HCT116 (cell line): ENCODE measurements at regions not wholly inside any gene's neighbourhood (a gene's known extent, or its start where the extent isn't known, plus 50 kb on each side); places are given as distances from the start of the nearest gene placed in this dataset.

ENCODE experiments used
- ATAC-seq: fragments of 200-7000 bp; cut with Tn5 transposase; 2 replicates; pipeline ENCODE4 v1.9.1; 2020; ENCODE audit warnings: mild to moderate bottlenecking, moderate library complexity
- BruUV-seq: library from RNA; stranded (reverse); fragments of 400-500 nt; replicated peaks from 2 replicates; lab custom pipeline; 2021; lab: Mats Ljungman, UMichigan
- CTCF ChIA-PET: fragments of 300-600 bp; sonication (Branson Sonifier 250); formaldehyde crosslinking; loops from one replicate; lab custom pipeline; 2021; ENCODE audit warnings: antibody characterized with exemption; lab: Charles Lee
- POLR2A ChIA-PET: fragments of 300-600, 350-600 bp; sonication (Branson Sonifier 250); formaldehyde crosslinking; loops from one replicate; lab custom pipeline; 2021; ENCODE audit warnings: antibody characterized with exemption; lab: Charles Lee
- RAD21 ChIA-PET, 2 experiments: fragments of 300-600 bp; sonication (Branson Sonifier 250); formaldehyde crosslinking; loops; one replicate each; lab custom pipeline; 2023; ENCODE audit warnings: low total read pairs in 2 of 2; ENCODE audit not compliant: uncharacterized antibody in 2 of 2, unreplicated experiment in 2 of 2, low non-redundant PET in 1 of 2; lab: Charles Lee
- DNase-seq: peaks from one replicate; pipeline ENCODE4 v3.0.0-alpha.2; 2010; ENCODE audit warnings: low read depth, low spot score
- H2AFZ ChIP-seq: fragments of 200-600 bp; shearing (Covaris generic), sonication (generic); 2 replicates; pipeline ENCODE4 v1.6.1; 2017; ENCODE audit warnings: low read depth, mixed run types, mixed read lengths, antibody characterized with exemption, low read length; ENCODE audit not compliant: poor library complexity, severe bottlenecking
- H3K27ac ChIP-seq: 2 replicates; pipeline ENCODE4 v1.5.1; 2012; ENCODE audit warnings: low read depth, low read length
- H3K27me3 ChIP-seq: fragments of 200-600 bp; sonication (generic); 2 replicates; pipeline ENCODE4 v1.6.1; 2016; ENCODE audit warnings: mixed run types, low read length, mixed read lengths; ENCODE audit not compliant: insufficient read depth
- H3K36me3 ChIP-seq, 2 experiments: fragments of 200-500 bp in 1 of 2; fragments of 200-600 bp in 1 of 2; sonication (Bioruptor generic) in 1 of 2; sonication (generic) in 1 of 2; 2 replicates each; pipeline versions ENCODE4 v1.5.1 to v1.6.1; 2014 to 2016; ENCODE audit warnings: low read length in 2 of 2, inconsistent platforms in 1 of 2, mixed read lengths in 1 of 2, mixed run types in 1 of 2; ENCODE audit not compliant: insufficient read depth in 2 of 2, control insufficient read depth in 1 of 2
- H3K4me1 ChIP-seq, 2 experiments: fragments of 200-600 bp in 1 of 2; sonication (generic) in 1 of 2; 2 replicates each; pipeline versions ENCODE4 v1.5.1 to v1.6.1; 2012 to 2017; ENCODE audit warnings: low read length in 2 of 2, inconsistent platforms in 1 of 2, mild to moderate bottlenecking in 1 of 2, mixed read lengths in 1 of 2, mixed run types in 1 of 2, moderate library complexity in 1 of 2; ENCODE audit not compliant: insufficient read depth in 2 of 2, control insufficient read depth in 1 of 2
- H3K4me2 ChIP-seq: fragments of 200-600 bp; sonication (generic); 2 replicates; pipeline ENCODE4 v1.6.1; 2017; ENCODE audit warnings: mixed run types, low read length, mixed read lengths
- H3K4me3 ChIP-seq, 2 experiments: fragments of 200-600 bp in 1 of 2; sonication (generic) in 1 of 2; replicated peaks in 1 of 2; 2 replicates each; pipeline ENCODE4 v1.5.1; 2011 to 2016; ENCODE audit warnings: low read length in 2 of 2, control low read depth in 1 of 2, low read depth in 1 of 2, mild to moderate bottlenecking in 1 of 2, mixed read lengths in 1 of 2, mixed run types in 1 of 2
- H3K79me2 ChIP-seq: fragments of 200-600 bp; sonication (generic); 2 replicates; pipeline ENCODE4 v1.6.1; 2017; ENCODE audit warnings: mild to moderate bottlenecking, mixed run types, low read length, moderate library complexity, mixed read lengths; ENCODE audit not compliant: insufficient read depth
- H3K9ac ChIP-seq: fragments of 200-600 bp; sonication (generic); 2 replicates; pipeline ENCODE4 v1.6.1; 2016; ENCODE audit warnings: low read length, mixed read lengths
- H3K9me2 ChIP-seq: fragments of 200-600 bp; sonication (generic), shearing (Covaris generic); 2 replicates; pipeline ENCODE4 v1.6.1; 2017; ENCODE audit warnings: mixed run types, mild to moderate bottlenecking, moderate library complexity; ENCODE audit not compliant: insufficient read depth
- H3K9me3 ChIP-seq, 2 experiments: fragments of 200-500 bp in 1 of 2; fragments of 200-600 bp in 1 of 2; sonication (Bioruptor generic) in 1 of 2; sonication (generic) in 1 of 2; 2 replicates each; pipeline ENCODE4 v1.6.1; 2014 to 2017; ENCODE audit warnings: low read length in 2 of 2, mixed read lengths in 2 of 2, inconsistent platforms in 1 of 2, low read depth in 1 of 2, mild to moderate bottlenecking in 1 of 2, mixed run types in 1 of 2, moderate library complexity in 1 of 2; ENCODE audit not compliant: control insufficient read depth in 1 of 2, insufficient read depth in 1 of 2
- H4K20me1 ChIP-seq: fragments of 200-600 bp; sonication (generic), shearing (Covaris generic); 2 replicates; pipeline ENCODE4 v1.6.1; 2017; ENCODE audit warnings: mixed run types, mild to moderate bottlenecking, moderate library complexity; ENCODE audit not compliant: insufficient read depth
- ATF3 ChIP-seq: IDR thresholded peaks from 2 replicates; pipeline ENCODE4 v1.6.1; 2012
- EGR1 ChIP-seq: IDR thresholded peaks from 2 replicates; pipeline ENCODE4 v1.6.1; 2012; ENCODE audit warnings: low read depth
- JUND ChIP-seq: IDR thresholded peaks from 2 replicates; pipeline ENCODE4 v1.6.1; 2012
- POLR2A ChIP-seq: IDR thresholded peaks from 2 replicates; pipeline ENCODE4 v1.7.0; 2011; ENCODE audit warnings: borderline replicate concordance; ENCODE audit not compliant: insufficient read depth, insufficient read length; ENCODE audit errors: extremely low read depth
- POLR2AphosphoS5 ChIP-seq: IDR thresholded peaks from 2 replicates; pipeline ENCODE4 v1.6.1; 2011; ENCODE audit warnings: mild to moderate bottlenecking, low read depth, low read length, moderate library complexity
- RAD21 ChIP-seq: IDR thresholded peaks from 2 replicates; pipeline ENCODE4 v1.6.1; 2012; ENCODE audit warnings: low read depth, mild to moderate bottlenecking
- REST ChIP-seq: IDR thresholded peaks from 2 replicates; pipeline ENCODE4 v1.6.1; 2012; ENCODE audit warnings: low read depth
- ZBTB33 ChIP-seq: IDR thresholded peaks from 2 replicates; pipeline ENCODE4 v1.6.1; 2011; ENCODE audit warnings: mild to moderate bottlenecking, low read length, moderate library complexity; ENCODE audit not compliant: insufficient replicate concordance; ENCODE audit errors: extremely low read depth
- ZNF274 ChIP-seq: fragments of 200-500 bp; sonication (Bioruptor generic); IDR thresholded peaks from 2 replicates; pipeline ENCODE4 v1.6.1; 2014; ENCODE audit warnings: mild to moderate bottlenecking, low read depth, low read length, inconsistent platforms
- intact Hi-C: fragments of 100-400 bp; cut with micrococcal nuclease; formaldehyde crosslinking; loops from 2 replicates; pipeline ENCODE4 v1.10.0; 2022

GRCh38 chr10:2987185-2987768 is 80.1 kb upstream of the PFKP start:
- intact Hi-C loops = no loop called here
- no TSS peak for BruUV-seq

More at GRCh38 chr10:2987185-2987768, 80.1 kb upstream of the PFKP start:
- H3K27ac ChIP-seq = no peak overlapping the region
- H3K79me2 ChIP-seq = no peaks in the 10 kb centered on the region
- ChIA-PET CTCF (interaction anchor here (1.8 to 3.4 kb wide), 2 partner anchors 56 to 59 kb away, joined by 7 to 15 read pairs; no protein-coding TSS in a partner anchor), RAD21 (no interaction called here), POLR2A (no interaction called here)
- no peak for ATAC-seq
- H3K9ac ChIP-seq = no peak overlapping the region
- no peaks in the 10 kb centered on the region for H3K27me3 ChIP-seq
- H3K36me3 ChIP-seq = no peaks in the 10 kb centered on the region
- H3K4me1 ChIP-seq = peaks cover 16 to 22% of the 10 kb centered on the region in 2 experiments
- TF ChIP-seq EGR1 (no peak), RAD21 (no peak), POLR2A (no peak), ZBTB33 (no peak), ATF3 (no peak), REST (no peak), POLR2AphosphoS5 (no peak), ZNF274 (no peak), JUND (no peak)
- no peak overlapping the region for H3K4me3 ChIP-seq
- no peaks in the 10 kb centered on the region for H3K9me2 ChIP-seq
- no peak overlapping the region for H3K4me2 ChIP-seq
- H2AFZ ChIP-seq = no peak overlapping the region
- H3K9me3 ChIP-seq = no peaks in the 10 kb centered on the region
- no peak for DNase-seq
- H4K20me1 ChIP-seq = no peaks in the 10 kb centered on the region
